Spleen (tissue), 11 donors: ENCODE measurements at regions not wholly inside any gene's neighbourhood (a gene's known extent, or its start where the extent isn't known, plus 50 kb on each side); places are given as distances from the start of the nearest gene placed in this dataset.
A peak's percentile ranks its signal among the peaks of the same experiment; 100 is the strongest.

Experiments used
- DNase-seq: peaks from one replicate; pipeline ENCODE4 v3.0.0-alpha.2; 2020
- H3K27ac ChIP-seq, 8 donors: fragments of 200-600 bp; sonication (generic) in 7 of 8; 1 replicate in 4 of 8; 2 replicates in 4 of 8; pipeline versions ENCODE4 v1.5.0 to v1.8.0; 2016 to 2021; ENCODE audit warnings: inconsistent platforms in 4 of 8, mild to moderate bottlenecking in 4 of 8, moderate library complexity in 1 of 8
- H3K27me3 ChIP-seq, 7 donors: fragments of 200-600 bp; sonication (generic) in 6 of 7; replicated peaks in 1 of 7; 1 replicate in 4 of 7; 2 replicates in 3 of 7; pipeline versions ENCODE4 v1.5.0 to v1.8.0; 2016 to 2021; ENCODE audit warnings: inconsistent platforms in 3 of 7, mild to moderate bottlenecking in 1 of 7
- H3K36me3 ChIP-seq, 6 donors: fragments of 200-600 bp; sonication (generic) in 5 of 6; 1 replicate in 4 of 6; 2 replicates in 2 of 6; pipeline versions ENCODE4 v1.5.0 to v1.8.0; 2016 to 2021; ENCODE audit warnings: inconsistent platforms in 2 of 6
- H3K4me1 ChIP-seq, 6 donors: fragments of 200-600 bp; sonication (generic) in 5 of 6; 1 replicate in 3 of 6; 2 replicates in 3 of 6; pipeline versions ENCODE4 v1.5.0 to v1.8.0; 2016 to 2021; ENCODE audit warnings: inconsistent platforms in 3 of 6
- H3K4me3 ChIP-seq, 8 donors: fragments of 200-600 bp; sonication (generic) in 7 of 8; 1 replicate in 4 of 8; 2 replicates in 4 of 8; pipeline versions ENCODE4 v1.5.0 to v1.8.0; 2016 to 2021; ENCODE audit warnings: inconsistent platforms in 4 of 8, mild to moderate bottlenecking in 4 of 8, moderate library complexity in 2 of 8
- H3K9me3 ChIP-seq, 8 donors: fragments of 200-600 bp; sonication (generic) in 7 of 8; 1 replicate in 4 of 8; 2 replicates in 4 of 8; pipeline versions ENCODE4 v1.5.0 to v1.8.0; 2016 to 2021; ENCODE audit warnings: inconsistent platforms in 4 of 8
- POLR2A ChIP-seq, 3 donors: fragments of 450-650 bp; IDR thresholded peaks; one replicate each; pipeline ENCODE4 v1.5.1; 2017; ENCODE audit warnings: antibody characterized with exemption in 3 of 3, mild to moderate bottlenecking in 1 of 3
- POLR2AphosphoS5 ChIP-seq, 3 donors: sonication (generic); formaldehyde crosslinking; IDR thresholded peaks; one replicate each; pipeline ENCODE4 v1.5.1; 2017; ENCODE audit warnings: antibody characterized with exemption in 3 of 3
- WGBS, 5 donors: extraction: QIAGEN DNeasy Blood & Tissue Kit in 3 of 5; methylation state at CpG; one replicate each; pipeline versions ENCODE4 v1.1.5 to v1.1.7; 2013 to 2018; 5-methylcytosine and 5-hydroxymethylcytosine counted together
- intact Hi-C: fragments of 100-400 bp; cut with DNase I; formaldehyde crosslinking; loops from one replicate; pipeline ENCODE4 v1.15.0; 2023; ENCODE audit warnings: low total_unique reads
- TF ChIP-seq, protein P1 (sequence below), 11 experiments: fragments of 200-600 bp in 7 of 11; fragments of 450-650 bp in 4 of 11; sonication (generic) in 4 of 11; IDR thresholded peaks in 8 of 11; conservative IDR thresholded peaks in 3 of 11; 1 replicate in 7 of 11; 2 replicates in 4 of 11; pipeline versions ENCODE4 v1.4.0 to v1.8.0; 2016 to 2021; ENCODE audit warnings: antibody characterized with exemption in 11 of 11, inconsistent platforms in 4 of 11, mild to moderate bottlenecking in 1 of 11
- donor health status: healthy with polysubstance abuse.
- donor health status: DM: no; HTN: no; CAD: no; lungs with moderate emphysema.
- donor health status: DM: no; HTN: no; CAD: no.
- donor health status: Bipolar disorder and iron deficiency.
- donor health status: healthy.
- donor health status: DM: no; HTN: no; CAD: no.
- donor health status: DM: yes; HTN: yes; CAD: no.

GRCh38 chr17:77746896-77747554 is 211.5 kb upstream of the TNRC6C start:
- Histone ChIP-seq H3K4me1 (no peaks in the 10 kb centered on the region), H3K9me3 (peaks cover 0 to 6% (median 0%) of the 10 kb centered on the region in 8 donors), H3K27me3 (peaks cover 0 to 17% (median 0%) of the 10 kb centered on the region in 7 donors), H3K4me3 (no peak overlapping the region), H3K36me3 (no peaks in the 10 kb centered on the region), H3K27ac (no peak overlapping the region)
- TF ChIP-seq POLR2AphosphoS5 (IDR thresholded peaks at IDR 0.05) (no peak), POLR2A (IDR thresholded peaks at IDR 0.05) (no peak)
- TF ChIP-seq, protein P1, sequence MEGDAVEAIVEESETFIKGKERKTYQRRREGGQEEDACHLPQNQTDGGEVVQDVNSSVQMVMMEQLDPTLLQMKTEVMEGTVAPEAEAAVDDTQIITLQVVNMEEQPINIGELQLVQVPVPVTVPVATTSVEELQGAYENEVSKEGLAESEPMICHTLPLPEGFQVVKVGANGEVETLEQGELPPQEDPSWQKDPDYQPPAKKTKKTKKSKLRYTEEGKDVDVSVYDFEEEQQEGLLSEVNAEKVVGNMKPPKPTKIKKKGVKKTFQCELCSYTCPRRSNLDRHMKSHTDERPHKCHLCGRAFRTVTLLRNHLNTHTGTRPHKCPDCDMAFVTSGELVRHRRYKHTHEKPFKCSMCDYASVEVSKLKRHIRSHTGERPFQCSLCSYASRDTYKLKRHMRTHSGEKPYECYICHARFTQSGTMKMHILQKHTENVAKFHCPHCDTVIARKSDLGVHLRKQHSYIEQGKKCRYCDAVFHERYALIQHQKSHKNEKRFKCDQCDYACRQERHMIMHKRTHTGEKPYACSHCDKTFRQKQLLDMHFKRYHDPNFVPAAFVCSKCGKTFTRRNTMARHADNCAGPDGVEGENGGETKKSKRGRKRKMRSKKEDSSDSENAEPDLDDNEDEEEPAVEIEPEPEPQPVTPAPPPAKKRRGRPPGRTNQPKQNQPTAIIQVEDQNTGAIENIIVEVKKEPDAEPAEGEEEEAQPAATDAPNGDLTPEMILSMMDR (IDR thresholded peaks at IDR 0.05 in 8 of 11, conservative IDR thresholded peaks at IDR 0.05 in 3 of 11): no peak
- intact Hi-C loops: no loop called here
- DNase-seq: peak; percentile 22
- WGBS, 5 donors: 89 to 94% (median 90%) methylated on average over 8 of the region's 8 CpGs

- Histone ChIP-seq H3K36me3 (no peaks in the 10 kb centered on the region), H3K27ac (no peak overlapping the region), H3K27me3 (peaks cover 0 to 14% (median 0%) of the 10 kb centered on the region in 7 donors), H3K4me1 (no peaks in the 10 kb centered on the region), H3K4me3 (no peak overlapping the region), H3K9me3 (peaks cover 0 to 6% (median 0%) of the 10 kb centered on the region in 8 donors)
- 88 to 96% (median 91%) methylated on average over 6 to 7 of the region's 7 CpGs for WGBS, 5 donors
- peak; percentile 52 for DNase-seq
- intact Hi-C loops: no loop called here
- TF ChIP-seq, protein P1 (IDR thresholded peaks at IDR 0.05 in 8 of 11, conservative IDR thresholded peaks at IDR 0.05 in 3 of 11): no peak
- TF ChIP-seq POLR2A (IDR thresholded peaks at IDR 0.05) (no peak), POLR2AphosphoS5 (IDR thresholded peaks at IDR 0.05) (no peak)
Observed at GRCh38 chr17:77748436-77748835, 210.1 kb upstream of the TNRC6C start.

GRCh38 chr17:77749321-77749751 is 209.2 kb upstream of the TNRC6C start:
- 79 to 90% (median 83%) methylated on average over 1 to 6 of the region's 6 CpGs for WGBS, 5 donors

GRCh38 chr17:77749989-77750388 is 208.5 kb upstream of the TNRC6C start:
- no peak overlapping the region for H3K27ac ChIP-seq
- TF ChIP-seq, protein P1 (IDR thresholded peaks at IDR 0.05 in 8 of 11, conservative IDR thresholded peaks at IDR 0.05 in 3 of 11): no peak
- TF ChIP-seq POLR2A (IDR thresholded peaks at IDR 0.05) (no peak), POLR2AphosphoS5 (IDR thresholded peaks at IDR 0.05) (no peak)
- H3K9me3 ChIP-seq: peaks cover 0 to 5% (median 2%) of the 10 kb centered on the region in 8 donors
- H3K4me1 ChIP-seq: no peaks in the 10 kb centered on the region
- peak; percentile 12 for DNase-seq
- whole genome bisulfite sequencing, 5 donors: 85 to 95% (median 90%) methylated on average over 7 of the region's 7 CpGs
- H3K27me3 ChIP-seq: peaks cover 0 to 14% (median 0%) of the 10 kb centered on the region in 7 donors
- H3K4me3 ChIP-seq: no peak overlapping the region
- H3K36me3 ChIP-seq: no peaks in the 10 kb centered on the region
- intact Hi-C loops: no loop called here

More at GRCh38 chr17:77749321-77749751, 209.2 kb upstream of the TNRC6C start:
- intact Hi-C loops: no loop called here
- Histone ChIP-seq H3K4me1 (no peaks in the 10 kb centered on the region), H3K27ac (no peak overlapping the region), H3K4me3 (no peak overlapping the region), H3K27me3 (peaks cover 0 to 14% (median 0%) of the 10 kb centered on the region in 7 donors), H3K9me3 (peaks cover 0 to 6% (median 0%) of the 10 kb centered on the region in 8 donors), H3K36me3 (no peaks in the 10 kb centered on the region)
- DNase-seq: peak; percentile 52
- TF ChIP-seq, protein P1 (IDR thresholded peaks at IDR 0.05 in 8 of 11, conservative IDR thresholded peaks at IDR 0.05 in 3 of 11): no peak
- no peak for TF ChIP-seq POLR2A (IDR thresholded peaks at IDR 0.05)
- TF ChIP-seq POLR2AphosphoS5 (IDR thresholded peaks at IDR 0.05): no peak
